ENCODE measurements at regions not wholly inside any gene's neighbourhood (a gene's known extent, or its start where the extent isn't known, plus 50 kb on each side); places are given as distances from the start of the nearest gene placed in this dataset.
"Not testable (repeated sequence)": the region's sequence is repeated elsewhere in the genome, so short reads cannot be mapped to it uniquely, and the experiment has no call there.

- DNase-seq, result no peak
These were observed 532.3 kb downstream of the SOX6 start for GRCh38 chr11:15824060-15824459.

GRCh38 chr11:15825976-15826650 lies 530.2 kb downstream of the SOX6 start:
- no peak for DNase-seq

GRCh38 chr11:15826826-15827225 lies 529.5 kb downstream of the SOX6 start:
- no peak for DNase-seq

- DNase-seq, result no peak
These were observed 528.0 kb downstream of the SOX6 start for GRCh38 chr11:15828215-15828853.

GRCh38 chr11:15829312-15829711 lies 527.0 kb downstream of the SOX6 start:
- DNase-seq, result no peak

GRCh38 chr11:15830741-15831428 lies 525.5 kb downstream of the SOX6 start:
- DNase-seq, result no peak

- no peak for DNase-seq
These were observed 520.4 kb downstream of the SOX6 start for GRCh38 chr11:15835788-15836411.

GRCh38 chr11:15836795-15837194 lies 519.6 kb downstream of the SOX6 start:
- no peak for DNase-seq

GRCh38 chr11:15837901-15838489 lies 518.4 kb downstream of the SOX6 start:
- no peak for DNase-seq

GRCh38 chr11:15839061-15839460 lies 517.3 kb downstream of the SOX6 start:
- no peak for DNase-seq

- DNase-seq, result no peak
These were observed 515.4 kb downstream of the SOX6 start for GRCh38 chr11:15840966-15841365.

- DNase-seq, result no peak
These were observed 514.2 kb downstream of the SOX6 start for GRCh38 chr11:15841931-15842740.

GRCh38 chr11:15843309-15843872 lies 513.0 kb downstream of the SOX6 start:
- DNase-seq, result no peak

- DNase-seq, result no peak
These were observed 511.1 kb downstream of the SOX6 start for GRCh38 chr11:15845261-15845660.

- no peak for DNase-seq
These were observed 507.6 kb downstream of the SOX6 start for GRCh38 chr11:15848631-15849168.

- DNase-seq, result no peak
These were observed 507.1 kb downstream of the SOX6 start for GRCh38 chr11:15849257-15849656.

GRCh38 chr11:15850335-15850734 lies 506.0 kb downstream of the SOX6 start:
- DNase-seq, result not testable (repeated sequence)

GRCh38 chr11:15851051-15851498 lies 505.3 kb downstream of the SOX6 start:
- DNase-seq, result no peak

- no peak for DNase-seq
These were observed 504.2 kb downstream of the SOX6 start for GRCh38 chr11:15852179-15852578.

GRCh38 chr11:15854245-15854644 lies 502.1 kb downstream of the SOX6 start:
- DNase-seq, result no peak

- no peak for DNase-seq
These were observed 497.5 kb downstream of the SOX6 start for GRCh38 chr11:15858881-15859280.

GRCh38 chr11:15859411-15859810 lies 496.9 kb downstream of the SOX6 start:
- DNase-seq, result no peak
